PC-9 (cell line): ENCODE measurements at regions not wholly inside any gene's neighbourhood (a gene's known extent, or its start where the extent isn't known, plus 50 kb on each side); places are given as distances from the start of the nearest gene placed in this dataset.

Experiments
- BruUV-seq: library from RNA; stranded (reverse); fragments of 400-500 nt; replicated peaks from 2 replicates; lab custom pipeline; 2021; lab: Mats Ljungman, UMichigan
- CTCF ChIA-PET: fragments of 300-600 bp; sonication (Branson Sonifier 250); formaldehyde crosslinking; loops from one replicate; lab custom pipeline; 2022; ENCODE audit warnings: antibody characterized with exemption; lab: Charles Lee
- POLR2A ChIA-PET: fragments of 300-600 bp; sonication (Branson Sonifier 250); formaldehyde crosslinking; loops from one replicate; lab custom pipeline; 2022; ENCODE audit warnings: antibody characterized with exemption; ENCODE audit not compliant: unreplicated experiment; lab: Charles Lee
- DNase-seq, 2 experiments: peaks; one replicate each; pipeline versions ENCODE4 v3.0.0 to v3.0.0-alpha.2; 2015 to 2022; ENCODE audit warnings: mixed read lengths in 1 of 2
- H2AFZ ChIP-seq: fragments of 200-600 bp; sonication (generic); 2 replicates; pipeline ENCODE4 v1.8.1; 2017; ENCODE audit warnings: antibody characterized with exemption
- H3F3A ChIP-seq: fragments of 200-600 bp; sonication (generic); 2 replicates; pipeline ENCODE4 v1.8.1; 2017; ENCODE audit warnings: antibody characterized with exemption, mild to moderate bottlenecking, low read depth; ENCODE audit not compliant: insufficient read depth
- H3K27ac ChIP-seq: fragments of 200-600 bp; sonication (generic); 2 replicates; pipeline ENCODE4 v1.6.1; 2016; ENCODE audit warnings: mixed run types
- H3K27me3 ChIP-seq: fragments of 200-600 bp; sonication (generic); 2 replicates; pipeline ENCODE4 v1.6.1; 2016; ENCODE audit warnings: low read depth, mixed run types; ENCODE audit not compliant: insufficient read depth
- H3K36me3 ChIP-seq: fragments of 200-600 bp; sonication (generic); 2 replicates; pipeline ENCODE4 v1.6.1; 2016; ENCODE audit warnings: low read depth, mixed run types
- H3K4me1 ChIP-seq: fragments of 200-600 bp; sonication (generic); replicated peaks from 2 replicates; pipeline ENCODE4 v1.6.1; 2016; ENCODE audit warnings: mixed run types; ENCODE audit not compliant: insufficient read depth
- H3K4me2 ChIP-seq: fragments of 200-600 bp; sonication (generic); 2 replicates; pipeline ENCODE4 v1.6.1; 2017; ENCODE audit warnings: mixed run types
- H3K4me3 ChIP-seq: fragments of 200-600 bp; sonication (generic); 2 replicates; pipeline ENCODE4 v1.6.1; 2016; ENCODE audit warnings: mixed run types
- H3K79me2 ChIP-seq: fragments of 200-600 bp; sonication (generic); 2 replicates; pipeline ENCODE4 v1.6.1; 2017; ENCODE audit warnings: low read depth, mixed run types
- H3K9me2 ChIP-seq: fragments of 200-600 bp; sonication (generic); 2 replicates; pipeline ENCODE4 v1.8.1; 2017; ENCODE audit warnings: mild to moderate bottlenecking; ENCODE audit not compliant: insufficient read depth
- H3K9me3 ChIP-seq: fragments of 200-600 bp; sonication (generic); 2 replicates; pipeline ENCODE4 v1.8.1; 2016; ENCODE audit warnings: low read depth; ENCODE audit not compliant: insufficient read depth
- H4K20me1 ChIP-seq: fragments of 200-600 bp; sonication (generic); 2 replicates; pipeline ENCODE4 v1.8.1; 2017; ENCODE audit not compliant: insufficient read depth
- CTCF ChIP-seq: fragments of 200-600 bp; sonication (generic); conservative IDR thresholded peaks from 2 replicates; pipeline ENCODE4 v1.6.1; 2017; ENCODE audit warnings: mixed run types, antibody characterized with exemption, mild to moderate bottlenecking, moderate library complexity
- EZH2 ChIP-seq: fragments of 200-600 bp; sonication (generic); IDR thresholded peaks from 2 replicates; pipeline ENCODE4 v1.8.0; 2017; ENCODE audit warnings: antibody characterized with exemption, low read depth
- intact Hi-C: fragments of 100-400 bp; cut with micrococcal nuclease; formaldehyde crosslinking; loops from one replicate; pipeline ENCODE4 v1.10.0; 2022; ENCODE audit not compliant: unreplicated experiment

- H3K4me2 ChIP-seq = no peak overlapping the region
- H3K4me3 ChIP-seq = no peak overlapping the region
- TF ChIP-seq CTCF = no peak
- TF ChIP-seq EZH2 = no peak
- H4K20me1 ChIP-seq = no peaks in the 10 kb centered on the region
- DNase-seq = no peak
- intact Hi-C loops = no loop called here
- H3K79me2 ChIP-seq = no peaks in the 10 kb centered on the region
- H3K27ac ChIP-seq = no peak overlapping the region
- no TSS peak for BruUV-seq
- ChIA-PET POLR2A (no interaction called here), CTCF (no interaction called here)
- H3F3A ChIP-seq = no peaks in the 10 kb centered on the region
- H3K27me3 ChIP-seq = no peaks in the 10 kb centered on the region
- H3K4me1 ChIP-seq = no peaks in the 10 kb centered on the region
- H3K36me3 ChIP-seq = no peaks in the 10 kb centered on the region
- H2AFZ ChIP-seq = no peak overlapping the region
- H3K9me2 ChIP-seq = no peaks in the 10 kb centered on the region
- H3K9me3 ChIP-seq = no peaks in the 10 kb centered on the region
Observed at GRCh38 chrX:99654188-99654587, 755.9 kb downstream of the PCDH19 start.

GRCh38 chrX:99653352-99653751 lies 756.7 kb downstream of the PCDH19 start:
- Histone ChIP-seq H4K20me1 (no peaks in the 10 kb centered on the region), H3K9me3 (no peaks in the 10 kb centered on the region), H2AFZ (no peak overlapping the region), H3K79me2 (no peaks in the 10 kb centered on the region), H3K4me2 (no peak overlapping the region), H3F3A (no peaks in the 10 kb centered on the region), H3K27me3 (no peaks in the 10 kb centered on the region), H3K27ac (no peak overlapping the region), H3K4me1 (no peaks in the 10 kb centered on the region), H3K9me2 (no peaks in the 10 kb centered on the region), H3K36me3 (no peaks in the 10 kb centered on the region), H3K4me3 (no peak overlapping the region)
- intact Hi-C loops = no loop called here
- no peak for DNase-seq
- no peak for TF ChIP-seq EZH2
- no peak for TF ChIP-seq CTCF
- no TSS peak for BruUV-seq
- CTCF ChIA-PET = no interaction called here
- POLR2A ChIA-PET = no interaction called here

GRCh38 chrX:99613041-99613440 lies 797.0 kb downstream of the PCDH19 start:
- Histone ChIP-seq H3K4me2 (no peak overlapping the region), H3K9me3 (no peaks in the 10 kb centered on the region), H3F3A (no peaks in the 10 kb centered on the region), H3K27me3 (no peaks in the 10 kb centered on the region), H3K4me3 (no peak overlapping the region), H3K36me3 (no peaks in the 10 kb centered on the region), H3K4me1 (no peaks in the 10 kb centered on the region), H4K20me1 (no peaks in the 10 kb centered on the region), H3K27ac (no peak overlapping the region), H3K79me2 (no peaks in the 10 kb centered on the region), H2AFZ (no peak overlapping the region), H3K9me2 (no peaks in the 10 kb centered on the region)
- intact Hi-C loops = no loop called here
- no peak for DNase-seq
- POLR2A ChIA-PET = no interaction called here
- BruUV-seq = no TSS peak
- CTCF ChIA-PET = no interaction called here
- TF ChIP-seq CTCF (no peak), EZH2 (no peak)
